ENCODE measurements at regions not wholly inside any gene's neighbourhood (a gene's known extent, or its start where the extent isn't known, plus 50 kb on each side); places are given as distances from the start of the nearest gene placed in this dataset.

DNA sequence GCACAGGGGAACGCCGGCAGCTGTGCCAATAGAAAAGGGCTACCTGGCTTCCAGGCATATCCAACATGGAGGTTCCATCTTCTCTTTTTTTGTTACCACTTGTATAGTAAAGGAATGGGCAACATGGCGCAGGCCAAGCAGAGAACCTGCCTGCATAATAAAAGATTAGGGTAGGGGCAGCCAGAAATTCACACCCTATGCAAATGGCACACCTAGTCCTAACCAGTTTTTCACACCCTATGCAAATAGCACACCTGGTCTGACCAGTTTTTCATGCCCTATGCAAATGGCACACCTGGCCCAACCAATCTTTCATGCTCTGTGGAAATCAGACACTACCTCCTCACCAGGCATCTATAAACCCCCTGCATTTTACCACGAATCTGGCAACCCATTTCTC is 369.5 kb downstream of the IPMK start:
- no peak for TF ChIP-seq EZH2phosphoT487 (IDR thresholded peaks at IDR 0.05; ENCODE audit: low read depth, severe bottlenecking, unreplicated experiment)
- TF ChIP-seq, protein P1, sequence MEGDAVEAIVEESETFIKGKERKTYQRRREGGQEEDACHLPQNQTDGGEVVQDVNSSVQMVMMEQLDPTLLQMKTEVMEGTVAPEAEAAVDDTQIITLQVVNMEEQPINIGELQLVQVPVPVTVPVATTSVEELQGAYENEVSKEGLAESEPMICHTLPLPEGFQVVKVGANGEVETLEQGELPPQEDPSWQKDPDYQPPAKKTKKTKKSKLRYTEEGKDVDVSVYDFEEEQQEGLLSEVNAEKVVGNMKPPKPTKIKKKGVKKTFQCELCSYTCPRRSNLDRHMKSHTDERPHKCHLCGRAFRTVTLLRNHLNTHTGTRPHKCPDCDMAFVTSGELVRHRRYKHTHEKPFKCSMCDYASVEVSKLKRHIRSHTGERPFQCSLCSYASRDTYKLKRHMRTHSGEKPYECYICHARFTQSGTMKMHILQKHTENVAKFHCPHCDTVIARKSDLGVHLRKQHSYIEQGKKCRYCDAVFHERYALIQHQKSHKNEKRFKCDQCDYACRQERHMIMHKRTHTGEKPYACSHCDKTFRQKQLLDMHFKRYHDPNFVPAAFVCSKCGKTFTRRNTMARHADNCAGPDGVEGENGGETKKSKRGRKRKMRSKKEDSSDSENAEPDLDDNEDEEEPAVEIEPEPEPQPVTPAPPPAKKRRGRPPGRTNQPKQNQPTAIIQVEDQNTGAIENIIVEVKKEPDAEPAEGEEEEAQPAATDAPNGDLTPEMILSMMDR (IDR thresholded peaks at IDR 0.05; ENCODE audit: poor library complexity), result no peak

Data from hepatocyte (in vitro differentiated cells).